ENCODE measurements at regions not wholly inside any gene's neighbourhood (a gene's known extent, or its start where the extent isn't known, plus 50 kb on each side); places are given as distances from the start of the nearest gene placed in this dataset.

- DNase-seq (ENCODE audit: low spot score) = no peak
- no peak for TF ChIP-seq CTCF (IDR thresholded peaks at IDR 0.05; ENCODE audit: extremely low read depth, insufficient read depth, missing control alignments)
- in situ Hi-C loops (cut with MboI; ENCODE audit: low pct_unique_long_range_greater_than_20kb, low sequenced_read_pairs, unreplicated experiment) = no loop called here
Measured at GRCh38 chr6:159642995-159643394, 50.0 kb downstream of the SOD2 start.

GRCh38 chr6:159642481-159642880 lies 50.6 kb downstream of the SOD2 start:
- in situ Hi-C loops (cut with MboI; ENCODE audit: low pct_unique_long_range_greater_than_20kb, low sequenced_read_pairs, unreplicated experiment) = no loop called here
- TF ChIP-seq CTCF (IDR thresholded peaks at IDR 0.05; ENCODE audit: extremely low read depth, insufficient read depth, missing control alignments) = no peak
- DNase-seq (ENCODE audit: low spot score) = no peak

- no peak for DNase-seq (ENCODE audit: low spot score)
- in situ Hi-C loops (cut with MboI; ENCODE audit: low pct_unique_long_range_greater_than_20kb, low sequenced_read_pairs, unreplicated experiment) = no loop called here
- TF ChIP-seq CTCF (IDR thresholded peaks at IDR 0.05; ENCODE audit: extremely low read depth, insufficient read depth, missing control alignments) = no peak
Measured at GRCh38 chr6:159640722-159641482, 52.1 kb downstream of the SOD2 start.

GRCh38 chr6:159640322-159640721 lies 52.7 kb downstream of the SOD2 start:
- TF ChIP-seq CTCF (IDR thresholded peaks at IDR 0.05; ENCODE audit: extremely low read depth, insufficient read depth, missing control alignments) = no peak
- no peak for DNase-seq (ENCODE audit: low spot score)
- in situ Hi-C loops (cut with MboI; ENCODE audit: low pct_unique_long_range_greater_than_20kb, low sequenced_read_pairs, unreplicated experiment) = no loop called here

- no peak for DNase-seq (ENCODE audit: low spot score)
- no peak for TF ChIP-seq CTCF (IDR thresholded peaks at IDR 0.05; ENCODE audit: extremely low read depth, insufficient read depth, missing control alignments)
- in situ Hi-C loops (cut with MboI; ENCODE audit: low pct_unique_long_range_greater_than_20kb, low sequenced_read_pairs, unreplicated experiment) = no loop called here
Measured at GRCh38 chr6:159639721-159640120, 53.3 kb downstream of the SOD2 start.

GRCh38 chr6:159633196-159633595 lies 59.8 kb downstream of the SOD2 start:
- in situ Hi-C loops (cut with MboI; ENCODE audit: low pct_unique_long_range_greater_than_20kb, low sequenced_read_pairs, unreplicated experiment) = no loop called here
- no peak for DNase-seq (ENCODE audit: low spot score)

More at GRCh38 chr6:159633196-159633595, 59.8 kb downstream of the SOD2 start:
- TF ChIP-seq CTCF (IDR thresholded peaks at IDR 0.05; ENCODE audit: extremely low read depth, insufficient read depth, missing control alignments) = peak; percentile 35

Measured in GM13977 (cell line).